NCI-H2196 treated with DMSO at 0.1 percent for 48 hours (cell line): ENCODE measurements at regions not wholly inside any gene's neighbourhood (a gene's known extent, or its start where the extent isn't known, plus 50 kb on each side); places are given as distances from the start of the nearest gene placed in this dataset.

ENCODE experiments used
- DNase-seq: peaks from one replicate; lab custom pipeline; 2025; ENCODE audit not compliant: unreplicated experiment; lab: John Stamatoyannopoulos, UW

DNA sequence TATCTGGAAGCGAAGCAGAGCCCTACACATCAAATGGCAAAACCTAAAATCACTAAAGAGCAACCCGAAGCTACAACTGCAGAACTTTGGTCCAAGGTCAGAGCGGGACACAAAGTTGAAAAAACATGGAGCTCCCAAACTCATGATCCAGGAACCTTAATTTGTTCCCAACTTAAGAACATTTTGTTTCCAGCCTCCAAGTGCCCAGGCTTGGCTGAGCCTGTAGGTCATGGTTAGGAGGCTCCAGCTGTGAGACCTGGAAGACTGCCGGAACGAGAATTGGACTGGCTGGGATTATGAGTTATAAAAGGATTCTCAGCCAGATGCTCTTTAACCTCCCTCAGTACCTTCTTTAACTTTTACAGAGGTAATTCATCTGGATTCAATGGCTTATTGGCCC is 349.1 kb upstream of the DDX53 start:
- DNase-seq: no peak

DNA sequence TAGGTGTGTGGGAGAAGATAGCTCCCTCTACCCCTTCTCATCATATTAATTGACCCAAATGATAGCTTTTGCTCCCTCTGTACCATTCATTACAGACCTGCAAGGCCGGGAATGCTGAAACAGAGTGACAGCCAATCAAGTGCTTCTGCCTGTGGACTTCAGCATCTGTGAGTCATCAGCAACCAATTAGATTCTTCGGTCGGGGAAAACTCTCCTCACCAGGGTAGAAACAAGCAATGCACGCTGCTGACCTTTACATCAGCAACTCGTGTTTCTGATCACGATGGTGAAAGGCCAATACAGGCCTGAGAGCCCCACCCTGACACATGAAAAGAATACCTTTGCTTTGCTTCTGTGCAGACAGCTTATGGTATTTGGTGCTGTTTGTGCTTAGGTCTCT is 347.2 kb upstream of the DDX53 start:
- no peak for DNase-seq

DNA sequence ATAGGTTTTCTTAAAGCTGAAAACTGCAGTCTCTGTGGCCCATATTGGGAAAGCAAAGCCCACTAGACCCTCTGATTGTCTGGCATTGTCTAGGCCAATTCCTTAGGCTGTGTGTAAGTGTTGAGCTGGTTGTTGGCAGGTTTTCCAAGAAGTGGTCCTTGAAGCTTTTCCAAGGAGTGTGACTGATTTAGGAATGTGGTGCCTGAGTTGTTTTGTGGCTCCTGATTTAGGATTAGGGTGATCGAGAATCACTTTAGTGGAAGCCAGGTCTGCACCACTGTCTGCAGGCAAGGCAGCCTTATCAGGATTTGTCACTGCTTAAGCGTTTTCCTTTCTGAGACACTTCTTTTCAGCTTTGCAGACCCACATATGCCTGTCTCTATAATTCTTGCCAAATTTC is 339.0 kb upstream of the DDX53 start:
- DNase-seq: no peak

DNA sequence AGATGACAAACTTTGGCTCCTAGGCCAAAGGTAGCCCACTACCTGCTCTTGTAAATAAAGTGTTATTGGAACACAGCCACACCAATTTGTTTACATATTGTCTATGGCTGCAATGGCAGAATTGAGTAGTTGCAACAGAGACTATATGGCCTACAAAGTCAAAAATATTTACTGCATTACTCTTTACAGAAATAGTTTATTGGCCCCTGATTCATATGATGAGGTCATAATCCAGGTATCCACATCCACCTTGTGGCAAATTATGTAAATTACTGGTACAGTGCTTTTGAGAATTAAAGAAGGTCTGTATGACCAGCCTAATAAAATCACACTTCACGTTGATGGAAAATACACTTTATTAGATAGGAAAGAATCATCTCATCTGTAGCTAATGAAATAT is 337.0 kb upstream of the DDX53 start:
- no peak for DNase-seq

DNA sequence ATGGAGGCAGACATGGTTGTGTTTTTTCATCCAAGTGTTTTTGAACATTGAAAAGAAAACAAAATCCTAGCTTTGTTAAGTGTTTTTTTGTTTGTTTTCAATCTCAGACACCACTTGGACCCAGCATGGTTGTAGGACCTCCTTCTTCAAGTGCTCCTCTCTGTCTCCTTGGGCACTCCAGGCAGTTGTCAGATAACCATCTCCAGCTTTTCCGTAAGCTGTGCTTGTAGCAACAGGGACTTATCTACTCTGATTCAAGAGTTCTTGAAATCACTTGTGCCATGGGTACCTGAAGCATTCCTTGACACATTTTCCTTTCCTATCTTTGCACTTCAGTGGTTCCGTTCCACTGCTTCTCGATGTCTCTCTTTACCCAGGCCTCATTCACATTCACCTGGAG is 334.9 kb upstream of the DDX53 start:
- DNase-seq: no peak

DNA sequence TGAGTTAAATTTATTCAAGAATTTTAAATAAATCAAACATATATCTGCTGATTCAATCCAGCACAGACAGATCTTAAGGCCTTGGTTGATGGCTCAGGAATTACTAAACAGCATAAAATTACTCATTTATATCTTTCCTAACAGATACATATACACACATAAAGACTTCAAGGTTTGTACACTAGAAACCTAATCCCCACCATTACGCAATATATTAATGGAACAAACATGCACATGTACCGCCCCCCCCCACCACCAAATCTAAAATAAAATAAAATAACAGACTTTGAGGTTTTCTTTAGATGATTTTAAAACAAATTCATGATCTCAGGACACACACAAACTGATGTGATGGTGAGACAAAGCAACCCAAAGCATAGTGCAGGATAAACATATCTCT is 333.9 kb upstream of the DDX53 start:
- DNase-seq: no peak

DNA sequence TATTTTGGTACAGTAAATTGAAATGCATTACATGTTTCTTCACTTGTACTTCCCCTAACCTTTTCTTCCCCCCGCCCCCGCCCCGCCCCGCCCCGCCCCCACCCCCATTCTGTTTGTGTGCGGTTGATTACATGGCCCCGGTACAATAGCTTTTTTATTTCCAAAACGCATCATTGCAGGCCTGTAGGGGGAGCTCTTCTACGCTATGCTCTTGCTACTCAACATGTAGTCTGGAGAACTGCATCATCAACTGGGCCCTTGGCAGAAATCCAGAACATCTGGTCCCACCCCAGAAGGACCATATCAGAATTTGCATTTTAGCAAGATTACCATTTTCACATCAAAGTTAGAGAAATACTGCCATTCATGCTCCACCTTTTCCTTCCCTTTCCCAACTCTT is 333.3 kb upstream of the DDX53 start:
- DNase-seq: no peak

DNA sequence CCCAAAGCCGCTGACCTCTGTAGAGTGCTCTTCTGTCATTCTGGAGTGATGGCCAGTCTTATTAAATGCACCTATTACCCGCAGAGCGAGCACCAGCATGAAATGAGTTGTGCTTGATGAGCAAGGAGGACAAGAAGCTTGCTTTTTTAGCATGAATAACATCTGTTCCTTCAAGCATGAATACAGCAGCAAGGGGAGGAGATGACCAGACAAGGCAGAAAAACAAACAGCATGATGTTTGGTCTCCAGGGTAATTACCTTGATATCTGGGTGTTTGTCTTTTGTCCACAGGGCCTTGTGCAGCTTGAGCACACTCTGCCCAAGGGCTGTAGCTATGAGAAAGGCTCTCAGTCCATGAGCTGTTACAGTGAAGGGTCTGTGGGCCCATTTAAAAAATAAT is 324.8 kb upstream of the DDX53 start:
- DNase-seq: no peak

DNA sequence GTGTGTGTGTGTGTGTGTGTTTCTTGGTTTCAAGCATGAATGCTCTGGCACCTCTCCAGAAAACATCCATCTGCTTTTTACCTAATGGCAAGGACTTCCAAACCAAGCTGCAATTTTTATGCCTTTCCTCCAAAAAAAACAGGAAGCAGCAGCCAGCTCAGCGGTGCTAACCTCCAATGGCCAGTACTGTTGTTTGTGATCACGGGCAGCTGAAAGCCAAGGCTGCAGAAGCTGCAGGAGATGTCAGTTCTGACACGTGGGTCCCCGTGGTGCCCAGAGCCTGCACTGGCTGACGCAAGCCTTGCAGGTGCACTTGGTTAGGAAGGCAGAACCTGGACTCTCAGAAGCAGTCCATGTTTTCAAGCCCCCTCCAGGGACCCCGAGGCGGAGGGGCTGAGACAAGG is 313.6 kb upstream of the DDX53 start:
- peak; percentile 33 for DNase-seq

DNA sequence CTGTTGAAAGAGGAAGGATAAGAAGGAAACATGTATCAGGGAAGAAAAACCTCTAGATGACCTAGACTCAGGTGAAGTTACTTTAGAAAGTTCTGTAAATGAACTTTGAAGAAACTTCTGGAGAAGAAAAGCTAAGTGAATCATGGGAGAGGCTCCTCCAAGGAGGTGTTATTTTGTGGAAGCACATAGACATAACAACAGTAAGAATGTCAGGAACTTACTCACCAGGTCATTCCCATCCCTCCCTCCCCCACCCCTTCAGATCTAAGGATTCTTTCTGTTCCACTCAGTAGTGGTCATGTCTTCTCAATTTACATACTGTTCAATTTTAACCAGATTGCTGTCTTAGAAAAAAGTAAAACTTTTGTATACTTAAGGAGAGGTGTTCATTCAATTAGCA is 310.5 kb upstream of the DDX53 start:
- no peak for DNase-seq

DNA sequence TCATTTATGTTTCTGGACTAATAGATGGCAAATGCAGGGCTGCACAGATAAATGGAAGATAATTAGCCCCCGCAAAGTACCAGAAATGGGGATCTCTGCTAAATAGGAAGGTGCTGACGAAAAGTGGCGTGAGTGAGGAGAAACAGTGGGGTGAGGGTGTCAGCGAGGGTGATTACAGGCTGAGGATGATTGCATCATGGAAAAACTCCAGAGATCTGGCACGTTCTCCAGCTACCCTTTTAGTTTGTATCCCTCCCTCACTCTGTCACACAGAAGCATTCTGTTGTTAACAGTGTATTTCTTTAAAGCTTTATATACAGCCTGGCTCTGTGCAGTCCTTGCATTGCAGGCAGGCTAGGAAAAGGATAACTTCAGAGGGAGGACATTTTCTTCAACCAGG is 309.6 kb upstream of the DDX53 start:
- no peak for DNase-seq

DNA sequence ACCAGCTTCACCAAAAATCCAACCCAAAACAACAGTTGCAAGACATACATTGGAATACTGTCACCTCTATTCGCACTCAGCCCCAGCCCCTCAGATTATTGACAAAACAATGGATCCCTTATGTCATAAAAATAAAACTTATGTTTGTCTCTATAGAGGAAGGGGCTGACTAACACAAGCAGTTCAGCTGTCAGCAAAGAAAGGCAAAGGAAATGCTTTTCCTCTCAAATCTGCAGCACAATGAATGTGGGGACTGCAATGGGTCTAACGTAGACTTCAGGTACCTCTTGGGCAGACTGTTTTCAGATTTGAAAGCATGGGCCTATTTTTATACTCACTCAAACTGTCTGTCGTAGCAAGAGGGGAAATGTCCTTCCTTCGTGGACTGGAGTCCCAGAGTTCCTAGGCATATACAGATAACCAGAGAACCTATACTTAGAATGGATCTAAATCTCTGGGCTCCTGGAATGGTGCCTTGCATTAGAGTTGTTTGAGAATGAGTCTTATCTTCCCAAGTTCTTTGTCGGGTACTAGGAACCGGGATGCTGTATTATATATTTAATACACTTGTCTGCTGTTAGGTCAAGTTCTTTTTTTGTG is 307.7 kb upstream of the DDX53 start:
- no peak for DNase-seq

DNA sequence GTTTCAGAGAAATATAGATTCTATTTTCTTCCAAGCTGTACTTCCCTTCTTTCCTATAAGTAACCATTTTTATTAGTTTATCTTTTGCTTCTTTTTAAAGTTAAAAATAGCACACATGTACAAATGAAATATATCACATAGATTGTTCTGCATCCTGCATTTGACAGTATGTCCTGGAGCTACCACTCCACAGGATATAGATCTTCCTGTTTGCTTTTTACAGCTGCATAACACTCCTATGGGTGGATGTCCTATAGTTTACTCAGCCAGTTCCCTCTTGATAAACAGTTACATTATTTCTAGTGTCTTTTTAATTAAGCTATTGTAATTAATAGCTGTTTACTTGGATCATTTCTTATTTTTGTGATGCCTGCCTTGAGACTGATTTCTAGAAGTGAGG is 301.6 kb upstream of the DDX53 start:
- DNase-seq: no peak

DNA sequence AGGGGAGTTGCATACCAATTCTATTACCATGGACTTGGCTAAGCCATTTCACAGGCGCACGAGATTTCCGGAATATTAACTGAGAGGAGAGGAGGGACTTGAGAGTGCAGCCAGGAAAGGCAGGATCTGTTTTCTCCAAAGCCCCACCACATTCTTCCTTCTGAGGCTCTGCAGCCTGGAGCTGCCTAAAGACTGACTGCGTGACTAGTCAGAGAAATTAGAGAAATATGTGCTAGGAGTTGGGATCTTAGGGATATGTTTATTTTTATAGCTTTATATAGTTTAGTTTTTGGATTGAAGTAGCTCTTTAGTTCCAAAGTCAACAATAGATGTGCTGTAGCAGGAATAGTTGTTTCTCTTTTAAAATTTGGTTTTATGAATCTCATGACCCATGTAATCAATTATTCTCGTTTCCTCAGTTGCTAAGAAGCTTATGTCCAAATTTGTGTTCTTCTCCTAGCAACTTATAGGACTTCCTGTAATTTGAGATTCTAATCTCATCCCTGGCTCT is 300.1 kb upstream of the DDX53 start:
- DNase-seq: no peak

DNA sequence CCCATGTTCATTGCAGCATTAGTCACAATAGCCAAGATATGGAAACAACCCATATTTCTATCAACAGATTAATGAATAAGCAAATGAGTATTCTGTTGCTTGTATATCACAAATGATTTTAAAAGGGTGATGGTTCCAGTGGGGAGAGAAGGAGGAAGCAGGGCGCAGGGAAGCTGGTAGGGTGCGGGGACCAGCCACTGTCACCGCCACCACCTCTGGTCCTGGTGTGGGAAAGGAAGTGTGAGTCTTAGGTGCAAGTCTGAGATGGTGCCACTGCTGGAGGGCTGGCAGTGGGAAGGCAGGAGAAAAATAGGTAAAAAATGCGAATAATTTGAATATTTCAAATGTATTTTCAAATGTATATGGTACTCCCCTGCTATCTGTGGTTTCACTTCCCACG is 286.8 kb upstream of the DDX53 start:
- DNase-seq: no peak

DNA sequence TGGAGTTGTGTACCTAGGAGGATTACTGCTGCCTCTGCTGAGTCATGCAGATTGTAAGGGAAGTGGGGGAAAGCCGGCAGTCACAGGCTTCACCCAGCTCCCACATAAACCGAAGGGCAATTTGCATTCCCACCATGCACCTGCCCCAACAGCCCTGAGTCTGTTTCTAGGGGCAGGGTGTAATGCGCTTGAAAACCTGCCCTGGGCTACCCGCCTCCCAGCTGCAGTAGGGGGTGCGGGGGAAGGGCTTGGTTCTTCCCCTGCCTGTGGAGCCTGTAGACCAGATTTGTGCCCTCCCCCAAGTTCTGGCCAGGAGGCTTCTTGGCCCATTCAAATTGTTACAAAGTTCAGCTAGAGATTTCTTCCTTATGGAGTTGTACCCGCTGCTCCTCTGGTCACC is 269.2 kb upstream of the DDX53 start:
- no peak for DNase-seq

DNA sequence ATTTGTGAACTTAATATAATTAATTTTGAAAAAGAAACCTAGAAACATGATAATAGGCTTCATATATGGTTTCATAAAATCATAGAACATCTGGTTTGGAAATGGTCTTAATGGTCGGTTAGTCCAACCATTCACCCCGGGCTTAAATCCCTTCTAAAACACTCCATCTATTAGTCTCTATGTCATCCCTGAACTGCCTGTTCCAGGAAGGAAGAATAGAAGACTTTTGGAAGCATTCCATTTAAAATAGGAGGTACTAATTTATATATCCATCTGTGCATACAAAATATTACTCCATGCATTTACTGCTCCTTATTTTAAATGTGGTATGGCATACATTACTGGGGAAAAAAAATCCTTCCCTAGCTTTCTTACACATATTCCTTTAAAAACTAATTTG is 262.2 kb upstream of the DDX53 start:
- DNase-seq: no peak

DNA sequence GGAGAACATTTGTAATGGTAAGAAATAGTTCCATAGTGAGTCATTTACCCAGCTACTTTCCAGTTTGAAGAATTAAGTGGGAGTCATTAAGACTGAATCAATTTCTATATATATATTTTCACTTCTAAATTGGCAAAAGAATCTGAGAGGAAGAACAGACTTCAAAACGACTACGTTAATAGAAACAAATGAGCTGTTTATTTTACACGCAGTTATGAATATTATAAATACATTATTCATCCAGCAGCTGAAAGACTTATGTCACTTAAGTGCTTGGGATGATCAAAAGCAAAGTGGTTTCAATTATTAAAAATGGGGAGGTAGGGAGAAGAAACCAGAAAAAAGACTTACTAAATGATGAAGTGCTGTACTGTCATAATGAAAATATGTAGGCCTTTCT is 260.5 kb upstream of the DDX53 start:
- DNase-seq: no peak

DNA sequence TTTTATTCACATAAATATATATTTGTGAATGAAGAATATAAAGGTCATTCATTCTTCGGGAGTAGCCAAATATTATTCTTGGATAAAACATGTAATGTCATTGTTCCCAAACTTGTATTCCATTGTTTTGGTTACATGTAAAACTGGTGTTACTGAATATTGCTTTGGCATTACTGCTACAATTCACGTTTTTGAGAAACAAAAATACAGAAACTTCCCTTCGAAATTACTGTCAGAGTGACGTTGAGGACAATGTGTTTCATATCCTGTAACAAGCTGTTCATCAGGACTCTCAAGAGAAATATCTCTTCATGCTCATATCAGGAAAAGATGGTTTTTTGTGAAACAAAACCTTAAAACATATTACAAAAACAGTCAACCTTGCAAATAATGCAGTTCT is 258.9 kb upstream of the DDX53 start:
- DNase-seq: no peak

DNA sequence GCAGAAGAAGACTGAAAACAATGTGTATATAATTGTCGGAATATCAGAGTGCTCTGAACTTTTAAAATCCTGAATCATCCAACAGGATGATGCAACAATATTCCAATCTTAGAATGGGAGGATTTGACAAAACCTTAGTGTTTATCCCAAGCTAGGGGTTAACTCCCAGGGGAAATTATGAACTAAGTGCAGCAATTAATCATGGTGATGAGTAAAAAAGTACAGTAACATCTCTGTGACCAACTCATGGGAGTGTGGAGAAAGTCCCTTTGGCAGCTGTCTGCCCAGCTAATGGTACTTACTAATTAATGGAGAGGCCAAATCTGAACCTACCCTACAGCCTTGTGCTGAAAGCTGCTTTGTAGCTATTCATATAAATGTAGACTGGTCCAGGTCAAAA is 257.6 kb upstream of the DDX53 start:
- no peak for DNase-seq

DNA sequence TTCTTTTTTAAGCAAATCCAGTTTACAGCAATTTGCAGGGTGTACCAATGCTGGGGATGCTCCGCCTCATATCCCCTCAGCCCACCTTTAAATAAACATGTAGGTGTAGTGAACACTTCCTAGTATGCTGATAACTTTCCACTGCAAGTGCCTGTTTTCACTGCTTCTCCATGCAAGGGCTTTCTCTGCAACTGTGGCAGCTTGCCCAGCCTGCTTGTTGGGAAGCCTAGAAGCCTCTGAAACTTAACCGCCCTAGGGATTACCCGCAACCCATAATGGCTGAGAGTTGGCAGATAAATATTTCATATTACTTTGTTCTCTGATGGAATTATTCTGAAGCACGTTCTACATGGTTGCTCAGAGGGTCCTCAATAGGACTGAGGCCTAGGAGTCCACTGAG is 253.7 kb upstream of the DDX53 start:
- DNase-seq: no peak

DNA sequence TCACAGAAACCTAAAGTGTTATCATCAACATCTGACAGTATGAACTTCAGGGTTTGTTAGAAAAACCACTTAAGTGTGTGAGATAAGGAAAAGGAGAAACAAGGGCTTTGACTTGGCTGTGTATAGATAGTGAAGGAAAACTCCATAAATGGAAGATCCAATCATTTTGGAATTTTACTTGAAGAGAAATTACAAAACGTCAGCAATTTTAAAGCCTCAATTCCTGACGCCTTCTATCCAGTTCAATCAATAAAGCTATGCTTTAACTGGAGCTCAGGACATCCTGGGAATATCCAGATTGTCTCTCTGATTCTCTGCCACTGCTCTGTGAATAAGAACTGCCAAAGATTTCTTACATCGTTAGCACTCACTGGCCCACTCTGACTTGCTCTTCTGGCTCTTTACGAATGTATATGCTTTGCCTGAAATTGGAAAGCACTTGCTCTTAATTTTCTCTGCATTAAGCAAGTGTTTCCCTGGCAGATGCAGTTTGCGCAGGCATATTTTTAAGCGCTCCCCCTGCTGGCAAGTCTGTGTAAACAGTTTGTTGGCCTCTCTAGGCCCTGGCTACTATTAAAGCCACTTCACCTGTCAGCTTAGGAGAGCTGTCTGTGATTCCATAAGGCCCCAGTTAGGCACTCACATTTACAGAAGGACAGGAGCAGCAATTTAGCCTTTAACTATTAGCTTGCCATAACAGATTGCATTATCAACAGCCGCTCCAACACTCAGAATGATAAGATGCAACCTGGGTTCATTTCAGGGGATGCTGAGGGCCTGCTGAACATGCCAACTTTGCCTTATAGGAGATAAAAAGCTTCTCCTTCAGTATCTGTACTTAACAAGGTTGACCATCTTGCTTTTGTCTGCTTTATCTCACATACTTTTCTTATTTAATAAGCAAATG is 251.4 kb upstream of the DDX53 start:
- peak; percentile 25 for DNase-seq
